SK-N-SH (cell line): ENCODE measurements at regions not wholly inside any gene's neighbourhood (a gene's known extent, or its start where the extent isn't known, plus 50 kb on each side); places are given as distances from the start of the nearest gene placed in this dataset.

Experiments used
- CTCF ChIP-seq: fragments of 200-600 bp; sonication (generic); IDR thresholded peaks from 2 replicates; pipeline ENCODE4 v1.6.1; 2017; ENCODE audit warnings: antibody characterized with exemption, mild to moderate bottlenecking, moderate library complexity
- TAF1 ChIP-seq: IDR thresholded peaks from 2 replicates; pipeline ENCODE4 v1.6.1; 2012; ENCODE audit warnings: low read depth, mild to moderate bottlenecking, low read length, moderate library complexity, borderline replicate concordance
- TCF12 ChIP-seq: IDR thresholded peaks from 2 replicates; pipeline ENCODE4 v1.4.0; 2012

DNA sequence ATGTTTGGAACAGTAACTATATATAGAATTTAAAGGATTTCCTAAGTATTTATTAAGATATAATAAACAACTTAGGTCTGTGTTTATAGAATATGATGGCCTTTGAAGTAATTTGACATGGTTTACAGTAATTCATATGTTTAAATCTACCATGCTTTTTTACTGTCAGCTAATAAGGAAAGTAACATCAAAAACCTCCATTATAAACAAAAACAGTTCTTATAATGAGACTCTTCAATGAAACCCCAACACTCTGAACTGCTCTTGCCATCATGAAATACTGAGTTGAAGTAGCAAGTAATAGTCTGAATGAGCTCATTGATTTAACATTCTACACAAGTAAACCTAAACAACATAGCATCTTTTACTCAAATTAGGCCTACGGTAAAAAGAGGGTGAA, 1236.5 kb downstream of the FSTL5 start:
- TF ChIP-seq TAF1, result no peak
- no peak for TF ChIP-seq CTCF
- TF ChIP-seq TCF12, result no peak
